ENCODE measurements at regions not wholly inside any gene's neighbourhood (a gene's known extent, or its start where the extent isn't known, plus 50 kb on each side); places are given as distances from the start of the nearest gene placed in this dataset.

DNA sequence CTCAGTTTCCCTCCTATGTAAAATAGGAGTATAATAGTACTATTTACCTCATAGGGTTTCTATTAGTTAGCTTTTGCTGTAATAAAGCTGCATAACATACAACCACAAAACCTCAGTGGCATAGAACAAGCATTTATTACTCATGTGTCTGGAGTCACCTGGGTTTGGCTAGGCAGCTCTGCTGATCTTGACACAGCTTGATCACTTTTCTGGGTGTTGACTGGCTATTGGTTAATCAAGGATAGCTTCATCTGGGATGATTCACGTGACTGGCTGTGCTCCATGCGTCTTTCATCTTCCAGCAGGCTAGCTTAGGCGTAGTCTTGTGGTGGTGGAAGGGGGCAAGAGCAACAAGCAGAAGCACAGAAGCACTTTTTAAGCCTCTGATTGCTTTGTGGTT is 112.6 kb downstream of the SQOR start:
- Histone ChIP-seq H3K79me2 (ENCODE audit: insufficient read depth, low read length) (no peaks in the 10 kb centered on the region), H3K4me1 (ENCODE audit: insufficient read depth, low read length) (no peaks in the 10 kb centered on the region), H3K9ac (ENCODE audit: insufficient read depth, low read depth, low read length) (no peak overlapping the region), H4K20me1 (ENCODE audit: insufficient read depth, low read length) (no peaks in the 10 kb centered on the region), H2AFZ (ENCODE audit: low read length) (no peak overlapping the region), H3K36me3 (replicated peaks in 1 of 2; ENCODE audit: control insufficient read depth in 1 of 2, insufficient read depth in 2 of 2, low read length in 2 of 2) (no peaks in the 10 kb centered on the region), H3K27ac (ENCODE audit: extremely low read length, insufficient read depth, low read length) (no peak overlapping the region), H3K27me3 (ENCODE audit: control insufficient read depth in 1 of 2, insufficient read depth in 2 of 2, low read length in 2 of 2) (peaks cover 0 to 5% of the 10 kb centered on the region in 2 experiments; a peak in 1 of 5 replicates), H3K9me3 (ENCODE audit: low read length) (no peaks in the 10 kb centered on the region), H3K4me3 (replicated peaks in 1 of 3; ENCODE audit: insufficient read depth in 1 of 3, low read depth in 2 of 3, low read length in 3 of 3) (no peak overlapping the region), H3K4me2 (ENCODE audit: low read depth, low read length) (no peak overlapping the region)
- in situ Hi-C loops (cut with HindIII; ENCODE audit: extremely low pct_ligation_motif_present, low pct_unique_long_range_greater_than_20kb): no loop called here
- ChIA-PET POLR2A (no interaction called here), CTCF (ENCODE audit: low intra/inter-chr PET ratio, low total read pairs) (no interaction called here)
- DNase-seq (ENCODE audit: low spot score) (no peak), ATAC-seq (no peak), FAIRE-seq (no peak)
- no peak for TF ChIP-seq AHR (CRISPR knock-in tag; IDR thresholded peaks at IDR 0.05)
- intact Hi-C loops (cut with micrococcal nuclease; ENCODE audit: unreplicated experiment): no loop called here
- 14% methylated on average over 3 of the region's 3 CpGs for WGBS (ENCODE audit: low lambda C conversion rate)
- BruUV-seq (replicated peaks): no TSS peak

DNA sequence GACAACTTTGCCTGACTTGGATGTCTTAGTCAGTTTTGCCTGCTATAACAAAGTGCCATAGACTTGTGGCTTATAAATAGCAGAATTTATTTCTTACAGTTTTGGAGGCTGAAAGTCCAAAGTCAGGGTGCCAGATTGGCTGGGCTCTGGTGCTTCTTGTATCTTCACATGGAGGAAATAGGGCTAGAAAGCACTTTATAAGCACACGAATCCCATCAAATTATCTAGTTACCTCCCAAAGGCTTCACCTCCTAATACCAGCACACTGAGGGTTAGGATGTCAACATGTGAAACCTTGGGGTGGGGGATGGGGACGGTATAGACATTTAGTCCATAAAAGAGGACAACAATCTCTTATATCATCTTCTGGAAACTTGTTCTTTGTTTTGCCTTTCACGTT is 116.8 kb downstream of the SQOR start:
- POLR2A ChIA-PET: no interaction called here
- no peak overlapping the region for H3K4me3 ChIP-seq (replicated peaks in 1 of 3; ENCODE audit: insufficient read depth in 1 of 3, low read depth in 2 of 3, low read length in 3 of 3)
- no peak for FAIRE-seq
- no peaks in the 10 kb centered on the region for H4K20me1 ChIP-seq (ENCODE audit: insufficient read depth, low read length)
- 0% methylated on average over 3 of the region's 3 CpGs for WGBS (ENCODE audit: low lambda C conversion rate)
- in situ Hi-C loops (cut with HindIII; ENCODE audit: extremely low pct_ligation_motif_present, low pct_unique_long_range_greater_than_20kb): no loop called here
- H3K79me2 ChIP-seq (ENCODE audit: insufficient read depth, low read length): no peaks in the 10 kb centered on the region
- ATAC-seq: no peak
- no peak overlapping the region for H3K9ac ChIP-seq (ENCODE audit: insufficient read depth, low read depth, low read length)
- H3K27ac ChIP-seq (ENCODE audit: extremely low read length, insufficient read depth, low read length): no peak overlapping the region
- DNase-seq (ENCODE audit: low spot score): no peak
- no peaks in the 10 kb centered on the region for H3K27me3 ChIP-seq (ENCODE audit: control insufficient read depth in 1 of 2, insufficient read depth in 2 of 2, low read length in 2 of 2)
- no peaks in the 10 kb centered on the region for H3K9me3 ChIP-seq (ENCODE audit: low read length)
- intact Hi-C loops (cut with micrococcal nuclease; ENCODE audit: unreplicated experiment): no loop called here
- no peaks in the 10 kb centered on the region for H3K4me1 ChIP-seq (ENCODE audit: insufficient read depth, low read length)
- CTCF ChIA-PET (ENCODE audit: low intra/inter-chr PET ratio, low total read pairs): no interaction called here
- no peak overlapping the region for H2AFZ ChIP-seq (ENCODE audit: low read length)
- H3K36me3 ChIP-seq (replicated peaks in 1 of 2; ENCODE audit: control insufficient read depth in 1 of 2, insufficient read depth in 2 of 2, low read length in 2 of 2): no peaks in the 10 kb centered on the region
- H3K4me2 ChIP-seq (ENCODE audit: low read depth, low read length): no peak overlapping the region
- BruUV-seq (replicated peaks): no TSS peak
- TF ChIP-seq HES4 (CRISPR knock-in tag; IDR thresholded peaks at IDR 0.05; ENCODE audit: borderline replicate concordance) (no peak), RXRB (CRISPR knock-in tag; IDR thresholded peaks at IDR 0.05; ENCODE audit: borderline replicate concordance) (no peak), KAT7 (CRISPR knock-in tag; IDR thresholded peaks at IDR 0.05; ENCODE audit: borderline replicate concordance) (no peak), RFX5 (IDR thresholded peaks at IDR 0.05; ENCODE audit: low read depth, low read length) (no peak), ZNF737 (CRISPR knock-in tag; IDR thresholded peaks at IDR 0.05; ENCODE audit: borderline replicate concordance) (no peak), EHMT2 (IDR thresholded peaks at IDR 0.05; ENCODE audit: borderline replicate concordance, low read depth, low read length) (no peak), ZNF746 (CRISPR knock-in tag; IDR thresholded peaks at IDR 0.05) (no peak), TAF1 (CRISPR knock-in tag; IDR thresholded peaks at IDR 0.05) (no peak)
- TF ChIP-seq, protein P1, sequence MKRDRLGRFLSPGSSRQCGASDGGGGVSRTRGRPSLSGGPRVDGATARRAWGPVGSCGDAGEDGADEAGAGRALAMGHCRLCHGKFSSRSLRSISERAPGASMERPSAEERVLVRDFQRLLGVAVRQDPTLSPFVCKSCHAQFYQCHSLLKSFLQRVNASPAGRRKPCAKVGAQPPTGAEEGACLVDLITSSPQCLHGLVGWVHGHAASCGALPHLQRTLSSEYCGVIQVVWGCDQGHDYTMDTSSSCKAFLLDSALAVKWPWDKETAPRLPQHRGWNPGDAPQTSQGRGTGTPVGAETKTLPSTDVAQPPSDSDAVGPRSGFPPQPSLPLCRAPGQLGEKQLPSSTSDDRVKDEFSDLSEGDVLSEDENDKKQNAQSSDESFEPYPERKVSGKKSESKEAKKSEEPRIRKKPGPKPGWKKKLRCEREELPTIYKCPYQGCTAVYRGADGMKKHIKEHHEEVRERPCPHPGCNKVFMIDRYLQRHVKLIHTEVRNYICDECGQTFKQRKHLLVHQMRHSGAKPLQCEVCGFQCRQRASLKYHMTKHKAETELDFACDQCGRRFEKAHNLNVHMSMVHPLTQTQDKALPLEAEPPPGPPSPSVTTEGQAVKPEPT (CRISPR knock-in tag; IDR thresholded peaks at IDR 0.05; ENCODE audit: low read depth): no peak
- TF ChIP-seq, protein P2, sequence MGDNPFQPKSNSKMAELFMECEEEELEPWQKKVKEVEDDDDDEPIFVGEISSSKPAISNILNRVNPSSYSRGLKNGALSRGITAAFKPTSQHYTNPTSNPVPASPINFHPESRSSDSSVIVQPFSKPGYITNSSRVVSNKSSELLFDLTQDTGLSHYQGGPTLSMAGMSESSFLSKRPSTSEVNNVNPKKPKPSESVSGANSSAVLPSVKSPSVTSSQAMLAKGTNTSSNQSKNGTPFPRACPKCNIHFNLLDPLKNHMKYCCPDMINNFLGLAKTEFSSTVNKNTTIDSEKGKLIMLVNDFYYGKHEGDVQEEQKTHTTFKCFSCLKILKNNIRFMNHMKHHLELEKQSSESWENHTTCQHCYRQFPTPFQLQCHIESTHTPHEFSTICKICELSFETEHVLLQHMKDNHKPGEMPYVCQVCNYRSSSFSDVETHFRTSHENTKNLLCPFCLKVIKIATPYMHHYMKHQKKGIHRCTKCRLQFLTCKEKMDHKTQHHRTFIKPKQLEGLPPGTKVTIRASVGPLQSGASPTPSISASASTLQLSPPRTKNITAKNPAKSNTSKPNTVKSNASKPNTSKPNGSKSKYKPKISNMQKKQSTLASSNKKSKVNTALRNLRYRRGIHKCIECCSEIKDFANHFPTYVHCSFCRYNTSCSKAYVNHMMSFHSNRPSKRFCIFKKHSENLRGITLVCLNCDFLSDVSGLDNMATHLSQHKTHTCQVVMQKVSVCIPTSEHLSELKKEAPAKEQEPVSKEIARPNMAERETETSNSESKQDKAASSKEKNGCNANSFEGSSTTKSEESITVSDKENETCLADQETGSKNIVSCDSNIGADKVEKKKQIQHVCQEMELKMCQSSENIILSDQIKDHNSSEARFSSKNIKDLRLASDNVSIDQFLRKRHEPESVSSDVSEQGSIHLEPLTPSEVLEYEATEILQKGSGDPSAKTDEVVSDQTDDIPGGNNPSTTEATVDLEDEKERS (CRISPR knock-in tag; IDR thresholded peaks at IDR 0.05): no peak
- TF ChIP-seq, protein P3, sequence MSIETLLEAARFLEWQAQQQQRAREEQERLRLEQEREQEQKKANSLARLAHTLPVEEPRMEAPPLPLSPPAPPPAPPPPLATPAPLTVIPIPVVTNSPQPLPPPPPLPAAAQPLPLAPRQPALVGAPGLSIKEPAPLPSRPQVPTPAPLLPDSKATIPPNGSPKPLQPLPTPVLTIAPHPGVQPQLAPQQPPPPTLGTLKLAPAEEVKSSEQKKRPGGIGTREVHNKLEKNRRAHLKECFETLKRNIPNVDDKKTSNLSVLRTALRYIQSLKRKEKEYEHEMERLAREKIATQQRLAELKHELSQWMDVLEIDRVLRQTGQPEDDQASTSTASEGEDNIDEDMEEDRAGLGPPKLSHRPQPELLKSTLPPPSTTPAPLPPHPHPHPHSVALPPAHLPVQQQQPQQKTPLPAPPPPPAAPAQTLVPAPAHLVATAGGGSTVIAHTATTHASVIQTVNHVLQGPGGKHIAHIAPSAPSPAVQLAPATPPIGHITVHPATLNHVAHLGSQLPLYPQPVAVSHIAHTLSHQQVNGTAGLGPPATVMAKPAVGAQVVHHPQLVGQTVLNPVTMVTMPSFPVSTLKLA (IDR thresholded peaks at IDR 0.05): no peak
- TF ChIP-seq, protein P4, sequence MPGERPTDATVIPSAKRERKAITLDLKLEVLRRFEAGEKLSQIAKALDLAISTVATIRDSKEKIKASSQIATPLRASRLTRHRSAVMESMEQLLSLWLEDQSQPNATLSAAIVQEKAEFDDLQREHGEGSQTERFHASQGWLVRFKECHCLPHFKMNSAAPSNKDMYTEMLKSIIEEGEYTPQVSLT (CRISPR knock-in tag; IDR thresholded peaks at IDR 0.05; ENCODE audit: borderline replicate concordance, low read depth): no peak
